BJ (cell line): ENCODE measurements at regions not wholly inside any gene's neighbourhood (a gene's known extent, or its start where the extent isn't known, plus 50 kb on each side); places are given as distances from the start of the nearest gene placed in this dataset.

Experiments used
- CTCF ChIA-PET: fragments of 350-600 bp; formaldehyde crosslinking; extraction: SDS; loops from one replicate; lab custom pipeline; 2021; ENCODE audit warnings: antibody characterized with exemption, inconsistent platforms; lab: Yijun Ruan, JAX
- POLR2A ChIA-PET: fragments of 300-600 bp; sonication (Branson Sonifier 250); formaldehyde crosslinking; extraction: SDS; loops from one replicate; lab custom pipeline; 2021; ENCODE audit warnings: antibody characterized with exemption; lab: Charles Lee
- DNase-seq: peaks from one replicate; pipeline ENCODE4 v3.0.0-alpha.2; 2011; ENCODE audit warnings: low read depth
- H3K27me3 ChIP-seq: 2 replicates; pipeline ENCODE4 v1.6.0; 2011; ENCODE audit warnings: low read length; ENCODE audit not compliant: control insufficient read depth, insufficient read depth
- H3K36me3 ChIP-seq: 2 replicates; pipeline ENCODE4 v1.5.1; 2011; ENCODE audit warnings: low read length; ENCODE audit not compliant: control insufficient read depth, insufficient read depth
- H3K4me3 ChIP-seq: 2 replicates; pipeline ENCODE4 v1.5.1; 2011; ENCODE audit warnings: low read depth, mild to moderate bottlenecking, control low read depth, low read length
- CTCF ChIP-seq: IDR thresholded peaks from 2 replicates; pipeline ENCODE4 v1.5.1; 2011; ENCODE audit warnings: low read depth, mild to moderate bottlenecking, control low read depth, inconsistent platforms, low read length, moderate library complexity; ENCODE audit not compliant: insufficient read depth

- Histone ChIP-seq H3K36me3 (no peaks in the 10 kb centered on the region), H3K27me3 (no peaks in the 10 kb centered on the region; the same call in 1 of the 2 replicates), H3K4me3 (no peak overlapping the region)
- POLR2A ChIA-PET, result no interaction called here
- 0 out of 2 replicates have a peak, but pooled peaks have one; percentile 7 for TF ChIP-seq CTCF
- no peak for DNase-seq
- CTCF ChIA-PET, result no interaction called here
Measured at GRCh38 chr14:101083564-101084435, 180.3 kb upstream of the RTL1 start.

GRCh38 chr14:101084436-101084826, 180.9 kb upstream of the RTL1 start:
- H3K36me3 ChIP-seq, result no peaks in the 10 kb centered on the region
- H3K4me3 ChIP-seq, result no peak overlapping the region
- ChIA-PET CTCF (no interaction called here), POLR2A (no interaction called here)
- no peak for TF ChIP-seq CTCF
- DNase-seq, result no peak
- H3K27me3 ChIP-seq, result no peaks in the 10 kb centered on the region; the same call in 1 of the 2 replicates

DNA sequence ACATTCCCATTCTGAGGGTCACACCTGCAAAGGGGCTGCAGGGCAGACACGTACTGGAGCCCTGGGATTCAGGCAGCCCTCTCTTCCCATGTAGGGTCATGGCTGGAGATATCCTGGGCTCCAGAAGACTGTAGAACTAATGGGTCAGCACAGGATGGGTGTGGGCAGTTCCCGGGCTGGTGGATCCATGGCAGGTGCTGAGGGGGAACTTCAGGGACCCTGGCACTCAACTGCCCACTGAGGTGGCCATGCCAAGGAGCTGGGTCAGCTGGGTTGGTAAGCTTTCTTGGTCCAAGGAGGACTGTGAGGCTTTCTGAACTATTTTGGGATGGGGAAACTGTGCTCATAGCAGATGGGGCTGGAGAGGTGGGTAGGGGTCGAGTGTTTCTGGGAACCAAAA, 183.4 kb upstream of the RTL1 start:
- CTCF ChIA-PET, result no interaction called here
- Histone ChIP-seq H3K27me3 (no peaks in the 10 kb centered on the region; the same call in 1 of the 2 replicates), H3K4me3 (no peak overlapping the region), H3K36me3 (no peaks in the 10 kb centered on the region)
- POLR2A ChIA-PET, result no interaction called here
- DNase-seq, result no peak
- TF ChIP-seq CTCF, result no peak

DNA sequence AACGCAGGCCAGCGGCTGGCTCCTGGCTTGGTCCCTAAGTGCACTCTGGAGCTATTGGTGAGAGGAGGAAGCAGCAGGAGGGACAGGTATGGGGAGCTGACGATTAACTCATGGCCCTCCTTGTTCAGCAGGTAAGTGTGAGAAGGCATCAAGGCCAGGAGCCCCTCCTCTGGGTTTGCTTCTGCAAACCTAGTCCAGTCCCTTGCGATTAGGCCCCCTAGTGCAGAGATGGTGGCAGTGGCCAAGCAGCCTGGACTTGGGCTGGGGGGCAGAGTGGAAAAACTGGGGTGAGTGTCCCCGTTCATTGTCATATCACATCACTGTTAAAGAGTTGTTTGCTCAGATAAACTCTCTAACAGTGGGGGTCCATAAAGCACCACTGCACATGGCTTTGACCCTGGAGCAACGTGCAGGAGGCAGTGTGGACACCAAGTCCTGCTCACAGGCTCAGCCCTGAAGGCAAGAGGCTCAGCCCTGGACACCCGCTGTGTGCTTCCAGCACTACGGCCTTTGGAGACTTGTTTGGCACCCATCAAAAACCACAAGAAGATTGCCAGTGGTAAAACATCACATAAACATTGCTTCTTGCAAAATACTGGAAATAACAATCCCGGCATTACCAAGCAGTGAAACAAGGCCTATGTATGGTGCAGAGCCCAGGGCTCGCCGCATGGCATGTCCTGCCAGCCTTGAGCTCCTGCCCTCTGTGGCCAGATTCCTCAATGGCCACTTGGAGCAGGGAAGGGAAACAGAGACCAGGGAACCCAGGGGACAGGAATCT, 184.3 kb upstream of the RTL1 start:
- ChIA-PET POLR2A (no interaction called here), CTCF (no interaction called here)
- Histone ChIP-seq H3K36me3 (no peaks in the 10 kb centered on the region), H3K4me3 (no peak overlapping the region), H3K27me3 (no peaks in the 10 kb centered on the region)
- no peak for DNase-seq
- TF ChIP-seq CTCF, result no peak

DNA sequence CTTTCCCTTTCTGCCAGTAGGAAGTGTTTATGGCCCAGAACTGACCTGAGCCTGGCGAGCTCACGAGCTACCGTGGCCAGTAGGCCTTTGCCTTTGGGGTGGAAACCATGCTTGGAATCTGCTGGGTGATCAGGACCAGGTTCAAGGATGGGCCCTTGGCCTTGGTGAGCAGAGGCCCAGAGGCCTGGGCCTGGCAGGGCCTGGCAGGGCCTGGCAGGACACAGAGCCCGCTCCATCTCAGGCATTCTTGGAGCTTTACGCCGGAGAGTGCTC, 184.8 kb upstream of the RTL1 start:
- CTCF ChIA-PET, result interaction anchor here (1.1 kb wide), 1 partner anchor 9 kb away, joined by 3 read pairs; no protein-coding TSS in a partner anchor
- H3K36me3 ChIP-seq, result no peaks in the 10 kb centered on the region

More for the DNA sequence above, 184.8 kb upstream of the RTL1 start:
- POLR2A ChIA-PET, result no interaction called here
- Histone ChIP-seq H3K4me3 (no peak overlapping the region), H3K27me3 (no peaks in the 10 kb centered on the region)
- TF ChIP-seq CTCF, result no peak
- DNase-seq, result no peak
